GM10266 (cell line): ENCODE measurements at regions not wholly inside any gene's neighbourhood (a gene's known extent, or its start where the extent isn't known, plus 50 kb on each side); places are given as distances from the start of the nearest gene placed in this dataset.
"Not testable (repeated sequence)": the region's sequence is repeated elsewhere in the genome, so short reads cannot be mapped to it uniquely, and the experiment has no call there.

Source experiments
- DNase-seq: peaks from one replicate; pipeline ENCODE4 v3.0.0; 2012; ENCODE audit errors: extremely low spot score
- CTCF ChIP-seq: IDR thresholded peaks from 2 replicates; pipeline ENCODE4 v1.5.1; 2012; ENCODE audit warnings: mild to moderate bottlenecking, low read depth; ENCODE audit not compliant: control insufficient read depth, insufficient read depth; ENCODE audit errors: missing control alignments

- DNase-seq: not testable (repeated sequence)
Observed at GRCh38 chr1:761791-762190, 75.3 kb upstream of the OR4F16 start.

- not testable (repeated sequence) for DNase-seq
Observed at GRCh38 chr1:771449-771848, 85.0 kb upstream of the OR4F16 start.

- not testable (repeated sequence) for DNase-seq
Observed at GRCh38 chr1:777480-778180, 91.2 kb upstream of the OR4F16 start.

- peak; percentile 89 for DNase-seq
- TF ChIP-seq CTCF: peak; percentile 39
Observed at GRCh38 chr1:778451-779278, 92.2 kb upstream of the OR4F16 start.

GRCh38 chr1:779621-780020, 93.2 kb upstream of the OR4F16 start:
- DNase-seq: not testable (repeated sequence)

GRCh38 chr1:788835-789234, 102.4 kb upstream of the OR4F16 start:
- no peak for TF ChIP-seq CTCF
- DNase-seq: no peak

- DNase-seq: not testable (repeated sequence)
Observed at GRCh38 chr1:789606-790005, 103.2 kb upstream of the OR4F16 start.

GRCh38 chr1:790388-790930, 104.0 kb upstream of the OR4F16 start:
- DNase-seq: not testable (repeated sequence)

GRCh38 chr1:794310-794709, 107.9 kb upstream of the OR4F16 start:
- not testable (repeated sequence) for DNase-seq

- not testable (repeated sequence) for DNase-seq
Observed at GRCh38 chr1:794918-795584, 108.6 kb upstream of the OR4F16 start.

GRCh38 chr1:797649-798048, 111.2 kb upstream of the OR4F16 start:
- DNase-seq: not testable (repeated sequence)

- DNase-seq: not testable (repeated sequence)
Observed at GRCh38 chr1:800397-800796, 113.9 kb upstream of the OR4F16 start.

GRCh38 chr1:804378-805115, 118.1 kb upstream of the OR4F16 start:
- not testable (repeated sequence) for DNase-seq

- not testable (repeated sequence) for DNase-seq
Observed at GRCh38 chr1:805310-805709, 118.4 kb upstream of the SAMD11 start.

GRCh38 chr1:807066-807465, 116.7 kb upstream of the SAMD11 start:
- not testable (repeated sequence) for DNase-seq

- DNase-seq: not testable (repeated sequence)
Observed at GRCh38 chr1:807699-808390, 115.9 kb upstream of the SAMD11 start.

- not testable (repeated sequence) for DNase-seq
Observed at GRCh38 chr1:810949-811348, 112.8 kb upstream of the SAMD11 start.
